ENCODE measurements at regions not wholly inside any gene's neighbourhood (a gene's known extent, or its start where the extent isn't known, plus 50 kb on each side); places are given as distances from the start of the nearest gene placed in this dataset.

DNA sequence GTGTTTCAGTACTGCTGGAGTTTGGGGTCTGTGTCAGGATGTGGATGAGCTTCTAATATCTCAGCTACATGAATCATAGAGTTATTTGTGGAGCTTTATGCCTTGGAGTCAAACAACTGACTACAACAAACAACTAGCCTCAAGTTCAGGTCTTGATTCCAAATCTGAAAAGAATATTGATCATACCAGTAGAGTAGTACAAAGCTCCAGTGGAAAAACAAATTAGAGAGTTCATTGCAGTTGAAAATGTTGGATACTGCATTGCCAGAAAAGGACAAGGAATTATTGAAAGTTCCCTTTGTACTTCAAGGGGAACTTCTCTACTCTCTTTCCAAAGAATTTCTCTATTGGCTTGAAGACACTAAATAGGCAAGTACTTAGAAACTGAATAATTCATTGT, 117.6 kb upstream of the CTTNBP2 start:
- TF ChIP-seq CTCF (optimal IDR thresholded peaks at IDR 0.05 in 1 of 3, IDR thresholded peaks at IDR 0.05 in 1 of 3, conservative IDR thresholded peaks at IDR 0.05 in 1 of 3; ENCODE audit: extremely low read depth in 1 of 3, insufficient read depth in 2 of 3, low read length in 3 of 3) (no peak), EZH2 (IDR thresholded peaks at IDR 0.05; ENCODE audit: low read length) (no peak)

All from keratinocyte (primary cell).